ENCODE measurements at regions not wholly inside any gene's neighbourhood (a gene's known extent, or its start where the extent isn't known, plus 50 kb on each side); places are given as distances from the start of the nearest gene placed in this dataset.

DNA sequence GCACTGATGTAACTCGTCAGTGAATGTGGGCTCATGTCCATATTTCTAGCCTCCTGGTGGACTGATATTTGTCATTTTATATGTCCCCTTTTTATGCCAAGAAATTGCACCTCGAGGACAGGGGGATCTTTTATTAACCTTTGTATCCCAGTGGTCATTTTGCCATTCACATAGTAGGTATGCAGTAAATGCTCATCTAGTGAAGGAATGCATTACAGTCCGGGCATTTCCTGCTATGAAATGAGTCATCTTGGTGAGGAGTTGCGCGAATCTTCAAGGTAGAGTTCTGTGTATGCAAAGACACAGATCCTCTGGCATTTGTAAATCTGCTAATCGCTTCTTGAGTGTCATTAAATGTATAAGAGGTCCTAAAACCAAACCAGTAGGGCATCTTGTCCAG lies 755.5 kb upstream of the ADAMTS16 start:
- TF ChIP-seq EZH2phosphoT487 (IDR thresholded peaks at IDR 0.05; ENCODE audit: low read length), result no peak
- TF ChIP-seq, protein P1, sequence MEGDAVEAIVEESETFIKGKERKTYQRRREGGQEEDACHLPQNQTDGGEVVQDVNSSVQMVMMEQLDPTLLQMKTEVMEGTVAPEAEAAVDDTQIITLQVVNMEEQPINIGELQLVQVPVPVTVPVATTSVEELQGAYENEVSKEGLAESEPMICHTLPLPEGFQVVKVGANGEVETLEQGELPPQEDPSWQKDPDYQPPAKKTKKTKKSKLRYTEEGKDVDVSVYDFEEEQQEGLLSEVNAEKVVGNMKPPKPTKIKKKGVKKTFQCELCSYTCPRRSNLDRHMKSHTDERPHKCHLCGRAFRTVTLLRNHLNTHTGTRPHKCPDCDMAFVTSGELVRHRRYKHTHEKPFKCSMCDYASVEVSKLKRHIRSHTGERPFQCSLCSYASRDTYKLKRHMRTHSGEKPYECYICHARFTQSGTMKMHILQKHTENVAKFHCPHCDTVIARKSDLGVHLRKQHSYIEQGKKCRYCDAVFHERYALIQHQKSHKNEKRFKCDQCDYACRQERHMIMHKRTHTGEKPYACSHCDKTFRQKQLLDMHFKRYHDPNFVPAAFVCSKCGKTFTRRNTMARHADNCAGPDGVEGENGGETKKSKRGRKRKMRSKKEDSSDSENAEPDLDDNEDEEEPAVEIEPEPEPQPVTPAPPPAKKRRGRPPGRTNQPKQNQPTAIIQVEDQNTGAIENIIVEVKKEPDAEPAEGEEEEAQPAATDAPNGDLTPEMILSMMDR (IDR thresholded peaks at IDR 0.05; ENCODE audit: low read length), result no peak
- TF ChIP-seq EZH2 (optimal IDR thresholded peaks at IDR 0.05; ENCODE audit: low read depth, low read length), result no peak
- no peaks in the 10 kb centered on the region for H3F3A ChIP-seq (ENCODE audit: insufficient read depth, low read length)
- H3K79me2 ChIP-seq (ENCODE audit: low read length), result no peaks in the 10 kb centered on the region
- no peaks in the 10 kb centered on the region for H3K36me3 ChIP-seq (replicated peaks; ENCODE audit: insufficient read depth, low read length)
- no peak overlapping the region for H3K4me3 ChIP-seq (ENCODE audit: low read length)
- H3K9me3 ChIP-seq (replicated peaks; ENCODE audit: insufficient read depth, low read length), result no peaks in the 10 kb centered on the region
- H3K27ac ChIP-seq (ENCODE audit: low read length), result no peak overlapping the region
- no peaks in the 10 kb centered on the region for H3K27me3 ChIP-seq (replicated peaks; ENCODE audit: insufficient read depth, low read length)
- no peaks in the 10 kb centered on the region for H3K4me1 ChIP-seq (ENCODE audit: low read length)
- no peak for DNase-seq
- no peak overlapping the region for H2AFZ ChIP-seq (ENCODE audit: low read length)
- H3K4me2 ChIP-seq (ENCODE audit: low read depth, low read length), result no peak overlapping the region
- H4K20me1 ChIP-seq (ENCODE audit: insufficient read depth, low read length), result no peaks in the 10 kb centered on the region
- H3K9me2 ChIP-seq (replicated peaks; ENCODE audit: insufficient read depth, low read length), result no peaks in the 10 kb centered on the region
- H3K9ac ChIP-seq (ENCODE audit: low read length), result no peak overlapping the region

DNA sequence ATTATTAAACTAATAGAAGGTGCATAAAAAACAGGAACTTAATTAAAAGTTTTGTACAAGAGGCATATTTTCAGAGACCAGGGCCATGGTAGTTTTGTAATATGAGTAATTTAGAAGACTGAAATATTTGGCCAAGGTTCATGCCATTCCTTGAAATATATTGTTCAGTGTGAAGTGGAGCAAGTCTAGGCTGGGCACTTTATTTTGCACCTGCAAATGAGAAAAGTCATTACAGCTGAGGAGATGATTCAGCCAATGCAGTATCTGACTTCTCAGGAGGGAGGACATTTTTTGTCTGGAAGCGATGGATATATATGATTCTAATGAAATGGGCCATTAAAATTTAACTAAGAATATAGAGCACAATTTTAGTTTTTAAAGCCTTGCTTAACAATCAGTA lies 754.0 kb upstream of the ADAMTS16 start:
- Histone ChIP-seq H3K9me2 (replicated peaks; ENCODE audit: insufficient read depth, low read length) (no peaks in the 10 kb centered on the region), H3K9me3 (replicated peaks; ENCODE audit: insufficient read depth, low read length) (no peaks in the 10 kb centered on the region), H4K20me1 (ENCODE audit: insufficient read depth, low read length) (no peaks in the 10 kb centered on the region), H3K4me1 (ENCODE audit: low read length) (no peaks in the 10 kb centered on the region), H3K36me3 (replicated peaks; ENCODE audit: insufficient read depth, low read length) (no peaks in the 10 kb centered on the region), H3K4me2 (ENCODE audit: low read depth, low read length) (no peak overlapping the region), H3K27ac (ENCODE audit: low read length) (no peak overlapping the region), H3K9ac (ENCODE audit: low read length) (no peak overlapping the region), H3K79me2 (ENCODE audit: low read length) (no peaks in the 10 kb centered on the region), H3F3A (ENCODE audit: insufficient read depth, low read length) (no peaks in the 10 kb centered on the region), H2AFZ (ENCODE audit: low read length) (no peak overlapping the region), H3K4me3 (ENCODE audit: low read length) (no peak overlapping the region), H3K27me3 (replicated peaks; ENCODE audit: insufficient read depth, low read length) (no peaks in the 10 kb centered on the region)
- no peak for DNase-seq
- no peak for TF ChIP-seq EZH2phosphoT487 (IDR thresholded peaks at IDR 0.05; ENCODE audit: low read length)
- TF ChIP-seq, protein P1 (IDR thresholded peaks at IDR 0.05; ENCODE audit: low read length), result no peak
- no peak for TF ChIP-seq EZH2 (optimal IDR thresholded peaks at IDR 0.05; ENCODE audit: low read depth, low read length)

DNA sequence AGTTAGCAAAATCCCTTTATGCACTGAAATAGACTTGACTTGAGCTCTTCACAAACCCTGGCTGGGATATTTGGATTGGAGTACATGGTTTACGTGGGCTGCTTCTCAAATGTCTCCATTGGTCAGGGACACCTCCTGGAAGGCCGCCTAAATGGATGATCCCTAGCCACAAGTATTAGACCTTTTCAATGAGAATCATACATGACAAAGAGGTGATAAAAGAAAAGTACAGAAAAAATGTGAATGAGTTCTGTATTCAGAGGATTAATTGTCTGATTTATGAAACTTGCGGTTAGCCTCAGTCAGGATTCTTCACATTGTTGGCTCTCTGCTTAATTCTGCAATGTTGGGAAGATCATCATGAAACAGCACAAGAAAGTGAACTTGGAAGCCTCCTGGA lies 752.8 kb upstream of the ADAMTS16 start:
- Histone ChIP-seq H3K4me2 (ENCODE audit: low read depth, low read length) (no peak overlapping the region), H3K36me3 (replicated peaks; ENCODE audit: insufficient read depth, low read length) (no peaks in the 10 kb centered on the region), H3K27me3 (replicated peaks; ENCODE audit: insufficient read depth, low read length) (no peaks in the 10 kb centered on the region), H3K4me3 (ENCODE audit: low read length) (no peak overlapping the region), H4K20me1 (ENCODE audit: insufficient read depth, low read length) (no peaks in the 10 kb centered on the region), H3K79me2 (ENCODE audit: low read length) (no peaks in the 10 kb centered on the region), H3K27ac (ENCODE audit: low read length) (no peak overlapping the region), H3K9me3 (replicated peaks; ENCODE audit: insufficient read depth, low read length) (no peaks in the 10 kb centered on the region), H3K9me2 (replicated peaks; ENCODE audit: insufficient read depth, low read length) (no peaks in the 10 kb centered on the region), H3K4me1 (ENCODE audit: low read length) (no peaks in the 10 kb centered on the region), H2AFZ (ENCODE audit: low read length) (no peak overlapping the region), H3F3A (ENCODE audit: insufficient read depth, low read length) (no peaks in the 10 kb centered on the region), H3K9ac (ENCODE audit: low read length) (no peak overlapping the region)
- DNase-seq, result no peak
- TF ChIP-seq EZH2 (optimal IDR thresholded peaks at IDR 0.05; ENCODE audit: low read depth, low read length) (no peak), EZH2phosphoT487 (IDR thresholded peaks at IDR 0.05; ENCODE audit: low read length) (no peak)
- TF ChIP-seq, protein P1 (IDR thresholded peaks at IDR 0.05; ENCODE audit: low read length), result no peak

All from MM.1S (cell line).